Transverse colon (tissue), 4 donors: ENCODE measurements at regions not wholly inside any gene's neighbourhood (a gene's known extent, or its start where the extent isn't known, plus 50 kb on each side); places are given as distances from the start of the nearest gene placed in this dataset.

ENCODE experiments used
- DNase-seq: peaks from one replicate; pipeline ENCODE4 v3.0.0-alpha.2; 2019
- H3K27ac ChIP-seq, 4 donors: fragments of 200-600 bp; sonication (generic); 2 replicates each; pipeline ENCODE4 v1.5.1; 2016 to 2018; ENCODE audit warnings: inconsistent platforms in 4 of 4
- H3K27me3 ChIP-seq: fragments of 200-600 bp; sonication (generic); 2 replicates; pipeline ENCODE4 v1.5.1; 2017; ENCODE audit warnings: inconsistent platforms
- H3K36me3 ChIP-seq, 4 donors: fragments of 200-600 bp; sonication (generic); 2 replicates each; pipeline ENCODE4 v1.5.1; 2017 to 2019; ENCODE audit warnings: inconsistent platforms in 4 of 4
- H3K4me1 ChIP-seq, 4 donors: fragments of 200-600 bp; sonication (generic); 2 replicates each; pipeline ENCODE4 v1.5.1; 2017 to 2020; ENCODE audit warnings: inconsistent platforms in 4 of 4
- H3K4me3 ChIP-seq, 4 donors: fragments of 200-600 bp; sonication (generic); 1 replicate in 1 of 4; 2 replicates in 3 of 4; pipeline versions ENCODE4 v1.5.1 to v1.6.1; 2017 to 2019; ENCODE audit warnings: inconsistent platforms in 4 of 4
- H3K9me3 ChIP-seq, 2 donors: fragments of 200-600 bp; sonication (generic); 2 replicates each; pipeline ENCODE4 v1.5.1; 2017 to 2019; ENCODE audit warnings: inconsistent platforms in 2 of 2
- EP300 ChIP-seq: sonication (generic); formaldehyde crosslinking; IDR thresholded peaks from one replicate; pipeline ENCODE4 v1.6.1; 2017; ENCODE audit warnings: antibody characterized with exemption, low read depth
- POLR2A ChIP-seq: fragments of 450-650 bp; IDR thresholded peaks from one replicate; pipeline ENCODE4 v1.6.1; 2016; ENCODE audit warnings: antibody characterized with exemption, mild to moderate bottlenecking, moderate library complexity
- POLR2AphosphoS5 ChIP-seq, 3 donors: sonication (generic); formaldehyde crosslinking; IDR thresholded peaks; one replicate each; pipeline ENCODE4 v1.6.1; 2016; ENCODE audit warnings: antibody characterized with exemption in 3 of 3
- WGBS, 2 donors: methylation state at CpG; one replicate each; pipeline ENCODE4 v1.1.5; 2018; ENCODE audit warnings: low coverage in 1 of 2; 5-methylcytosine and 5-hydroxymethylcytosine counted together
- in situ Hi-C, 4 donors: fragments of 200-750 bp; cut with MboI; loops; one replicate each; pipeline versions ENCODE4 v1.15.0 to v1.15.1; 2017; ENCODE audit warnings: low sequenced_read_pairs in 3 of 4, low pct_ligation_motif_present in 1 of 4, low pct_unique_long_range_greater_than_20kb in 1 of 4
- intact Hi-C: fragments of 100-400 bp; cut with DNase I; formaldehyde crosslinking; loops from one replicate; pipeline ENCODE4 v1.15.1; 2023; ENCODE audit warnings: low total_unique reads
- TF ChIP-seq, protein P1 (sequence below), 5 experiments: fragments of 200-600 bp in 3 of 5; fragments of 450-650 bp in 2 of 5; sonication (generic) in 3 of 5; IDR thresholded peaks; 1 replicate in 2 of 5; 2 replicates in 3 of 5; pipeline ENCODE4 v1.5.1; 2016 to 2017; ENCODE audit warnings: antibody characterized with exemption in 5 of 5, inconsistent platforms in 3 of 5, mild to moderate bottlenecking in 2 of 5, moderate library complexity in 1 of 5

DNA sequence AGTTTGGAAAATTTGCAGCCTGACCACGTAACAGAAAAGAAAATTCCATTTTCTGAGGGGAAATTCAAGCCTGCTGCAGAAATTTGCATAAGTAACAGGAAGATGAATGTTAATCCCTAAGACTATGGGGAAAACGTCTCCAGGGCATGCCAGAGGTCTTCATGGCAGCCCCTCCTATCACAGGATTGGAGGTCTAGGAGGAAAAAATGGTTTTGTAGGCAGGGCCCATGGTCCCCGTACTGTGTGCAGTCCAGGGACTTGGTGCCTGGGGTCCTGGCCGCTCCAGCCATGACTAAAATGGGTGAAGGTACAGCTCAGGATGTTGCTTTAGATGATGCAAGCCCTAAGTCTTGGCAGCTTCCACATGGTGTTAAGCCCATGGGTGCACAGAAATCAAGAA is 437.3 kb upstream of the SEMA3A start:
- TF ChIP-seq POLR2AphosphoS5 (IDR thresholded peaks at IDR 0.05) (no peak), EP300 (no peak), POLR2A (no peak)
- TF ChIP-seq, protein P1, sequence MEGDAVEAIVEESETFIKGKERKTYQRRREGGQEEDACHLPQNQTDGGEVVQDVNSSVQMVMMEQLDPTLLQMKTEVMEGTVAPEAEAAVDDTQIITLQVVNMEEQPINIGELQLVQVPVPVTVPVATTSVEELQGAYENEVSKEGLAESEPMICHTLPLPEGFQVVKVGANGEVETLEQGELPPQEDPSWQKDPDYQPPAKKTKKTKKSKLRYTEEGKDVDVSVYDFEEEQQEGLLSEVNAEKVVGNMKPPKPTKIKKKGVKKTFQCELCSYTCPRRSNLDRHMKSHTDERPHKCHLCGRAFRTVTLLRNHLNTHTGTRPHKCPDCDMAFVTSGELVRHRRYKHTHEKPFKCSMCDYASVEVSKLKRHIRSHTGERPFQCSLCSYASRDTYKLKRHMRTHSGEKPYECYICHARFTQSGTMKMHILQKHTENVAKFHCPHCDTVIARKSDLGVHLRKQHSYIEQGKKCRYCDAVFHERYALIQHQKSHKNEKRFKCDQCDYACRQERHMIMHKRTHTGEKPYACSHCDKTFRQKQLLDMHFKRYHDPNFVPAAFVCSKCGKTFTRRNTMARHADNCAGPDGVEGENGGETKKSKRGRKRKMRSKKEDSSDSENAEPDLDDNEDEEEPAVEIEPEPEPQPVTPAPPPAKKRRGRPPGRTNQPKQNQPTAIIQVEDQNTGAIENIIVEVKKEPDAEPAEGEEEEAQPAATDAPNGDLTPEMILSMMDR (IDR thresholded peaks at IDR 0.05), result no peak
- no peak for DNase-seq
- Histone ChIP-seq H3K36me3 (no peaks in the 10 kb centered on the region), H3K4me1 (no peaks in the 10 kb centered on the region), H3K27ac (no peak overlapping the region), H3K9me3 (no peaks in the 10 kb centered on the region), H3K4me3 (no peak overlapping the region), H3K27me3 (no peaks in the 10 kb centered on the region)
- in situ Hi-C loops, result no loop called here
- intact Hi-C loops, result no loop called here
- WGBS, 2 donors, result 39 to 52% methylated on average over 2 to 4 of the region's 4 CpGs

DNA sequence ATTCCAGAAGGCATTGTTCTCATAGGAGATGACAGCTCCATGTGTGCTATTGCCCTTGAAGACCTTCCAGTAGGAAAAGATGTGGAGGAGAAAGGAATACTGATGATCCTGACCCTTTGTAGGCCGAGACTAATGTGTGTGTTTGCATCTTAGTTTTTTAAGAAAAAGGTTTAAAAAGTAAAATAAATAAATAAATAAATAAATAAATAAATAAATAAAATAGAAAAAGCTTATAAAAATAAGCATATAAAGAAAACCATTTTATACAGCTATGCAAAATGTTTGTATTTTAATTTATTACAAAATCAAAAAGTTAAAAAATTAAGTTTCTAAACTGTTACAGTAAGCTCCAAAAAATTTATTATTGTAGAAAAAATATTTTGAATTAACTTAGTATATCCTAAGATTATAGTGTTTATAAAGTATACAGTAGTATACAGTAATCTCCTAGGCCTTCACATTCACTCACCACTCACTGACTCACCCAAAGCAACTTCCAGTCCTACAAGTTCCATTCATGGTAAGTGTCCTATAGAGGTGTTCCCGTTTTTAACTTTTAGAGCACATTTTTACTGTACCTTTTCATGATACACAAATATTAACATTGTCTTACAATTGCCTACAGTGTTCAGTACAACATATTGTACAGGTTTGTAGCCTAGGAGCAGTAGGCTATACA is 435.2 kb upstream of the SEMA3A start:
- no peaks in the 10 kb centered on the region for H3K36me3 ChIP-seq
- intact Hi-C loops, result no loop called here
- no peaks in the 10 kb centered on the region for H3K4me1 ChIP-seq
- H3K27me3 ChIP-seq, result no peaks in the 10 kb centered on the region
- no peaks in the 10 kb centered on the region for H3K9me3 ChIP-seq
- no peak for DNase-seq
- WGBS, 2 donors, result 69 to 84% methylated on average over 2 of the region's 2 CpGs
- TF ChIP-seq, protein P1 (IDR thresholded peaks at IDR 0.05), result no peak
- TF ChIP-seq EP300 (no peak), POLR2A (no peak), POLR2AphosphoS5 (IDR thresholded peaks at IDR 0.05) (no peak)
- in situ Hi-C loops, result no loop called here
- no peak overlapping the region for H3K27ac ChIP-seq
- H3K4me3 ChIP-seq, result no peak overlapping the region

DNA sequence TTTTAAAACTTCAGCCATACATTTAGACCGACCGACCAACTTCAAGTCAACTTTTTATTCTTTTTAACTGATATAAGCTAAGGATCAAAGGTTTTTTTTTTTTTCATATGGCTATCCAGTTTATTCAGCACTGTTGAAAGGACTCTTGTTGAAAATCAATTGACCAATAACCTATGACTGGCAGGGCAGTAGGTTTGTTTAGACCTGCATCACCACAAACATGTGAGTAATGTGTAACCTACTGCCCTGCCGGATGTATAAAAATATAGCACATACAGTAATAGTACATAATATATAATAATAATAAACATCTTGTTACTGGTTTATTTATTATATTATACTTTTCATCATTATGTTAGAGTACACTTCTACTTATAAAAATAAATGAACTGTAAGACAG is 434.6 kb upstream of the SEMA3A start:
- no peaks in the 10 kb centered on the region for H3K9me3 ChIP-seq
- in situ Hi-C loops (no loop called here), intact Hi-C loops (no loop called here)
- 88 to 92% methylated on average over 3 of the region's 3 CpGs for WGBS, 2 donors
- H3K27me3 ChIP-seq, result no peaks in the 10 kb centered on the region
- no peak overlapping the region for H3K27ac ChIP-seq
- H3K4me1 ChIP-seq, result no peaks in the 10 kb centered on the region
- TF ChIP-seq, protein P1 (IDR thresholded peaks at IDR 0.05), result no peak
- TF ChIP-seq EP300 (no peak), POLR2AphosphoS5 (IDR thresholded peaks at IDR 0.05) (no peak), POLR2A (no peak)
- H3K36me3 ChIP-seq, result no peaks in the 10 kb centered on the region
- no peak overlapping the region for H3K4me3 ChIP-seq
- no peak for DNase-seq

DNA sequence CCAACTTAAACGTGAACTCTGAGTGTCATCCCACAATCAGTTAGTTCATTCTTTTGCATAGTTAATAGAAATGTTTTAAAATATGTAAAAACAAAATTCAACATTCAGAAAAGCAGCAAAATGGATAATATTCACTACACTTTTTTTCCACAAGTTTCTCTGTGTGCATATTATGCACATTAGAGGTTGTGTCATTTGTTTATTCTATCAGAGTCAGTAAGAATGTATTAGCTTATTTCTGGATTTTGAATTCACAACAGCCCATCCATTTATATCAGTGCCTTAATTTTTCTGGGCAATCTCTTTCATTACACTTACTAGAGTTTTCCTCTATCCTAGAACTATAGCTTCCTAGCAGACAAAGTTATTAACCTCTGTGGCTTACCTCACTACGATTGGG is 432.7 kb upstream of the SEMA3A start:
- Histone ChIP-seq H3K27ac (no peak overlapping the region), H3K9me3 (no peaks in the 10 kb centered on the region), H3K4me3 (no peak overlapping the region), H3K27me3 (no peaks in the 10 kb centered on the region), H3K36me3 (no peaks in the 10 kb centered on the region), H3K4me1 (no peaks in the 10 kb centered on the region)
- 41 to 58% methylated on average over 2 of the region's 2 CpGs for WGBS, 2 donors
- intact Hi-C loops (no loop called here), in situ Hi-C loops (no loop called here)
- TF ChIP-seq, protein P1 (IDR thresholded peaks at IDR 0.05), result no peak
- TF ChIP-seq POLR2A, result no peak
- no peak for TF ChIP-seq POLR2AphosphoS5 (IDR thresholded peaks at IDR 0.05)
- no peak for TF ChIP-seq EP300
- DNase-seq, result no peak
